A549 (cell line): ENCODE measurements at regions not wholly inside any gene's neighbourhood (a gene's known extent, or its start where the extent isn't known, plus 50 kb on each side); places are given as distances from the start of the nearest gene placed in this dataset.

ENCODE experiments used
- CEBPB ChIP-seq, 2 experiments: fragments of >200 bp in 1 of 2; sonication (Bioruptor Twin) in 1 of 2; formaldehyde crosslinking in 1 of 2; IDR thresholded peaks; 2 replicates each; pipeline ENCODE4 v1.6.1; 2012 to 2016
- CHD2 ChIP-seq: fragments of 150-350 bp; IDR thresholded peaks from 2 replicates; pipeline ENCODE4 v1.6.1; 2014; ENCODE audit warnings: low read length; ENCODE audit not compliant: partially characterized antibody
- EP300 ChIP-seq, 2 experiments: fragments of >200 bp; sonication (Bioruptor Twin); formaldehyde crosslinking; IDR thresholded peaks; 2 replicates in 1 of 2; 3 replicates in 1 of 2; pipeline ENCODE4 v1.6.1; 2016 to 2017
- MAFK ChIP-seq: fragments of 450-650 bp; IDR thresholded peaks from 2 replicates; pipeline ENCODE4 v1.6.1; 2014; ENCODE audit not compliant: partially characterized antibody
- MAZ ChIP-seq: fragments of 150-350 bp; IDR thresholded peaks from 2 replicates; pipeline ENCODE4 v1.6.1; 2014; ENCODE audit warnings: antibody characterized with exemption, low read depth, low read length, borderline replicate concordance
- MYC ChIP-seq: IDR thresholded peaks from 2 replicates; pipeline ENCODE4 v1.6.1; 2012; ENCODE audit warnings: mild to moderate bottlenecking, inconsistent platforms, low read length, improper control_type of control experiment, borderline replicate concordance
- NR3C1 ChIP-seq: fragments of >200 bp; sonication (Bioruptor Twin); formaldehyde crosslinking; IDR thresholded peaks from 3 replicates; pipeline ENCODE4 v1.6.1; 2017
- RAD21 ChIP-seq, 2 experiments: fragments of >200 bp in 1 of 2; sonication (Bioruptor Twin) in 1 of 2; formaldehyde crosslinking in 1 of 2; IDR thresholded peaks in 1 of 2; conservative IDR thresholded peaks in 1 of 2; 2 replicates in 1 of 2; 3 replicates in 1 of 2; pipeline ENCODE4 v1.6.1; 2012 to 2018; ENCODE audit warnings: inconsistent platforms in 1 of 2
- RFX5 ChIP-seq: fragments of 450-650 bp; IDR thresholded peaks from 2 replicates; pipeline ENCODE4 v1.7.1; 2014; ENCODE audit warnings: antibody characterized with exemption, mild to moderate bottlenecking, moderate library complexity
- RNF2 ChIP-seq: fragments of 200-600 bp; sonication (generic); IDR thresholded peaks from 2 replicates; pipeline ENCODE4 v1.6.1; 2016; ENCODE audit warnings: low read depth, mild to moderate bottlenecking, antibody characterized with exemption, moderate library complexity, borderline replicate concordance
- TFCP2L1 ChIP-seq: fragments of 250-450 bp; sonication (Bioruptor Pico); IDR thresholded peaks from 2 replicates; pipeline ENCODE4 v1.5.0; 2021; ENCODE audit warnings: mild to moderate bottlenecking
- ZNF302 ChIP-seq: fragments of 250-450 bp; sonication (Bioruptor Pico); IDR thresholded peaks from 2 replicates; pipeline ENCODE4 v1.9.0; 2021; ENCODE audit warnings: inconsistent platforms, mild to moderate bottlenecking, moderate library complexity
- TF ChIP-seq, protein P1 (sequence below): fragments of >200 bp; sonication (Bioruptor Twin); formaldehyde crosslinking; IDR thresholded peaks from 3 replicates; pipeline ENCODE4 v1.5.1; 2016
- TF ChIP-seq, protein P2 (sequence below): fragments of 200-600 bp; sonication (generic); IDR thresholded peaks from 2 replicates; pipeline ENCODE4 v1.6.1; 2016; ENCODE audit warnings: antibody characterized with exemption, mild to moderate bottlenecking, moderate library complexity

DNA sequence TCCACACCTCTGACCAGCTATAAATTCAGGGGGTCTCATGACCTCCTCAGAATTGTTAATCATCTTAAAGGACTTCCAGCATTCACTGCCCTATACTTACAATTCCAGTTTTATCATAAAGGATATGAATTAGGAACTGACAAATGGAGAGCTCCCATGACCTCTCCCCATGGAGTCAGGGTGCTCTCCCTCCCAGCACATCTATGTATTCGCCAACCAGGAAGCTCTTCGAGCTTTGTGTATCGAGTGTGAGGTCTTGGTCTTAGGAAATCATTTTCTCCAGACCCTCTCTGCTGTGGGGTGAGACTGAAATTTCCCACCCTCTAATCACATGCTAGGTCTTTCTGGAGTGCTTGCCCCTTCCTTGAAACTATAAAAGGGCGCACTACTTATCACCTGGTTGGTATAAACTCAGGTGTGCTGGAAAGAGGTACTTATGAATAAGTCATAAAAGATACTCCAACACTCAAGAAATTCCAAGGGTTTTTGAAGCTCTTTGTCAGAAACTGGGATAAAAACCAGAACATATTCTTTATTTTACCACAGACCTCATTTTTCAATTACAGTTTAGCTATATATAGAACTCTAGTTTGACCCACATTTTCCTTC lies 238.4 kb upstream of the OPRM1 start:
- TF ChIP-seq CEBPB (IDR thresholded peaks at IDR 0.05): no peak
- TF ChIP-seq NR3C1: no peak
- no peak for TF ChIP-seq EP300 (IDR thresholded peaks at IDR 0.05)
- TF ChIP-seq, protein P1, sequence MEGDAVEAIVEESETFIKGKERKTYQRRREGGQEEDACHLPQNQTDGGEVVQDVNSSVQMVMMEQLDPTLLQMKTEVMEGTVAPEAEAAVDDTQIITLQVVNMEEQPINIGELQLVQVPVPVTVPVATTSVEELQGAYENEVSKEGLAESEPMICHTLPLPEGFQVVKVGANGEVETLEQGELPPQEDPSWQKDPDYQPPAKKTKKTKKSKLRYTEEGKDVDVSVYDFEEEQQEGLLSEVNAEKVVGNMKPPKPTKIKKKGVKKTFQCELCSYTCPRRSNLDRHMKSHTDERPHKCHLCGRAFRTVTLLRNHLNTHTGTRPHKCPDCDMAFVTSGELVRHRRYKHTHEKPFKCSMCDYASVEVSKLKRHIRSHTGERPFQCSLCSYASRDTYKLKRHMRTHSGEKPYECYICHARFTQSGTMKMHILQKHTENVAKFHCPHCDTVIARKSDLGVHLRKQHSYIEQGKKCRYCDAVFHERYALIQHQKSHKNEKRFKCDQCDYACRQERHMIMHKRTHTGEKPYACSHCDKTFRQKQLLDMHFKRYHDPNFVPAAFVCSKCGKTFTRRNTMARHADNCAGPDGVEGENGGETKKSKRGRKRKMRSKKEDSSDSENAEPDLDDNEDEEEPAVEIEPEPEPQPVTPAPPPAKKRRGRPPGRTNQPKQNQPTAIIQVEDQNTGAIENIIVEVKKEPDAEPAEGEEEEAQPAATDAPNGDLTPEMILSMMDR: no peak
- TF ChIP-seq, protein P2, sequence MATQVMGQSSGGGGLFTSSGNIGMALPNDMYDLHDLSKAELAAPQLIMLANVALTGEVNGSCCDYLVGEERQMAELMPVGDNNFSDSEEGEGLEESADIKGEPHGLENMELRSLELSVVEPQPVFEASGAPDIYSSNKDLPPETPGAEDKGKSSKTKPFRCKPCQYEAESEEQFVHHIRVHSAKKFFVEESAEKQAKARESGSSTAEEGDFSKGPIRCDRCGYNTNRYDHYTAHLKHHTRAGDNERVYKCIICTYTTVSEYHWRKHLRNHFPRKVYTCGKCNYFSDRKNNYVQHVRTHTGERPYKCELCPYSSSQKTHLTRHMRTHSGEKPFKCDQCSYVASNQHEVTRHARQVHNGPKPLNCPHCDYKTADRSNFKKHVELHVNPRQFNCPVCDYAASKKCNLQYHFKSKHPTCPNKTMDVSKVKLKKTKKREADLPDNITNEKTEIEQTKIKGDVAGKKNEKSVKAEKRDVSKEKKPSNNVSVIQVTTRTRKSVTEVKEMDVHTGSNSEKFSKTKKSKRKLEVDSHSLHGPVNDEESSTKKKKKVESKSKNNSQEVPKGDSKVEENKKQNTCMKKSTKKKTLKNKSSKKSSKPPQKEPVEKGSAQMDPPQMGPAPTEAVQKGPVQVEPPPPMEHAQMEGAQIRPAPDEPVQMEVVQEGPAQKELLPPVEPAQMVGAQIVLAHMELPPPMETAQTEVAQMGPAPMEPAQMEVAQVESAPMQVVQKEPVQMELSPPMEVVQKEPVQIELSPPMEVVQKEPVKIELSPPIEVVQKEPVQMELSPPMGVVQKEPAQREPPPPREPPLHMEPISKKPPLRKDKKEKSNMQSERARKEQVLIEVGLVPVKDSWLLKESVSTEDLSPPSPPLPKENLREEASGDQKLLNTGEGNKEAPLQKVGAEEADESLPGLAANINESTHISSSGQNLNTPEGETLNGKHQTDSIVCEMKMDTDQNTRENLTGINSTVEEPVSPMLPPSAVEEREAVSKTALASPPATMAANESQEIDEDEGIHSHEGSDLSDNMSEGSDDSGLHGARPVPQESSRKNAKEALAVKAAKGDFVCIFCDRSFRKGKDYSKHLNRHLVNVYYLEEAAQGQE: no peak
- no peak for TF ChIP-seq MAZ
- no peak for TF ChIP-seq ZNF302
- TF ChIP-seq RNF2: no peak
- no peak for TF ChIP-seq RAD21 (conservative IDR thresholded peaks at IDR 0.05 in 1 of 2, IDR thresholded peaks at IDR 0.05 in 1 of 2)
- no peak for TF ChIP-seq MYC
- TF ChIP-seq RFX5: no peak
- TF ChIP-seq CHD2: no peak
- no peak for TF ChIP-seq TFCP2L1 (CRISPR knock-in tag)
- no peak for TF ChIP-seq MAFK
